Mesothelial cell of epicardium (in vitro differentiated cells): ENCODE measurements at regions not wholly inside any gene's neighbourhood (a gene's known extent, or its start where the extent isn't known, plus 50 kb on each side); places are given as distances from the start of the nearest gene placed in this dataset.
A peak's percentile ranks its signal among the peaks of the same experiment; 100 is the strongest.

ENCODE experiments used
- DNase-seq, 2 experiments: peaks; one replicate each; pipeline ENCODE4 v3.0.0; 2021; ENCODE audit warnings: low spot score in 2 of 2; ENCODE audit not compliant: unreplicated experiment in 2 of 2
- H3K27ac Mint-ChIP-seq: 2 replicates; pipeline ENCODE4 v1.8.0; 2021; ENCODE audit warnings: mixed read lengths
- H3K27me3 Mint-ChIP-seq: 2 replicates; pipeline ENCODE4 v1.8.0; 2021; ENCODE audit warnings: low read depth, mixed read lengths
- H3K36me3 Mint-ChIP-seq: 2 replicates; pipeline ENCODE4 v1.8.0; 2021; ENCODE audit warnings: mixed read lengths
- H3K4me1 Mint-ChIP-seq: 2 replicates; pipeline ENCODE4 v1.8.0; 2021; ENCODE audit warnings: mixed read lengths
- H3K4me3 Mint-ChIP-seq: 2 replicates; pipeline ENCODE4 v1.8.0; 2021; ENCODE audit warnings: mild to moderate bottlenecking, moderate library complexity, mixed read lengths
- H3K9me3 Mint-ChIP-seq: 2 replicates; pipeline ENCODE4 v1.8.0; 2021; ENCODE audit warnings: mixed read lengths
- TF ChIP-seq, protein P1 (sequence below): fragments of 200-600 bp; sonication (generic); IDR thresholded peaks from one replicate; pipeline ENCODE4 v1.5.0; 2021; ENCODE audit warnings: antibody characterized with exemption; ENCODE audit not compliant: unreplicated experiment

DNA sequence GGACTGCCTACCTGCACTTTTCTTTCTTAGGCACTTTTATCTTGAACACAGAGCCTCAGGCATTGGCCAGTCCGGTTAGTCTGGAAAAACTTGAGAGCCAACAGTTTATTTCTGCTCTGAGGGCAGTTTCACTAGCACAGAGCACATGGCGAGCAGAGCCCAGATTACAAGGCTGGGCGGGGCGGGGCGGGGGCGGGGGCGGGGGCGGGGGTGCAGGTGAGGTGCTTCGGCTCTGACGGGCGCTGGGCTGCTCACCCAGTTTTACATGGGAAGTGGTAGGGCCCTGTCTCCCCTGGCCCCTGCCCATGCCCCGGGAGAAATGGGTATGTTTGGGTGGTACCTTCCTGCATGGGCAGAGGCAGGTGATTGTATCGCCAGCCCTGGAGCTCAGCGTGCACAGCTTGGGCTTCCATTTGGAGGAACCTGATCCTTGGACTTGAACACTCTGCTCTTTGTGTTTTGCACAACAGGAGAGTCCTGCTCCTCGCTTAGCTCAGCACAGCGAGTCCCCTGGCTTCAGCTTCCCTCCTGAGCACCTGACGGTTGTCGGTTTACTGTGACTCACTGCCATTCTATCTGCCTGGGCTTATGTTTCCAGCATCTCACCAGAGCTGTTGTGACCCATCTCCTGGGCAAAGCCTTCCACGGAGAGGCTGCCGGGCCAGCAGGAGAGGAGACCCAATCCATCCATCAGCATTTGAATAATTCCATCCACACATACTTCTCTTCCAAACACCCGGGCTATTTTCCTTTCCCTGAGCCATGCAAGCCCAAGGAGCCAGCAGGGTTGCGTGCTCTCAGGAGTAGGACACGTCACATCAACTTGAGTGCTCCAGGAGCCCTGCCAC lies 108.5 kb downstream of the ARF6 start:
- peaks cover 48% of the 10 kb centered on the region for H3K4me1 Mint-ChIP-seq
- no peaks in the 10 kb centered on the region for H3K9me3 Mint-ChIP-seq
- peak in 1 of 2 experiments; percentile 43 for DNase-seq
- no peaks in the 10 kb centered on the region for H3K27me3 Mint-ChIP-seq
- H3K4me3 Mint-ChIP-seq: peak overlapping the region; percentile 14
- no peaks in the 10 kb centered on the region for H3K36me3 Mint-ChIP-seq
- H3K27ac Mint-ChIP-seq: peak overlapping the region; percentile 98
- TF ChIP-seq, protein P1, sequence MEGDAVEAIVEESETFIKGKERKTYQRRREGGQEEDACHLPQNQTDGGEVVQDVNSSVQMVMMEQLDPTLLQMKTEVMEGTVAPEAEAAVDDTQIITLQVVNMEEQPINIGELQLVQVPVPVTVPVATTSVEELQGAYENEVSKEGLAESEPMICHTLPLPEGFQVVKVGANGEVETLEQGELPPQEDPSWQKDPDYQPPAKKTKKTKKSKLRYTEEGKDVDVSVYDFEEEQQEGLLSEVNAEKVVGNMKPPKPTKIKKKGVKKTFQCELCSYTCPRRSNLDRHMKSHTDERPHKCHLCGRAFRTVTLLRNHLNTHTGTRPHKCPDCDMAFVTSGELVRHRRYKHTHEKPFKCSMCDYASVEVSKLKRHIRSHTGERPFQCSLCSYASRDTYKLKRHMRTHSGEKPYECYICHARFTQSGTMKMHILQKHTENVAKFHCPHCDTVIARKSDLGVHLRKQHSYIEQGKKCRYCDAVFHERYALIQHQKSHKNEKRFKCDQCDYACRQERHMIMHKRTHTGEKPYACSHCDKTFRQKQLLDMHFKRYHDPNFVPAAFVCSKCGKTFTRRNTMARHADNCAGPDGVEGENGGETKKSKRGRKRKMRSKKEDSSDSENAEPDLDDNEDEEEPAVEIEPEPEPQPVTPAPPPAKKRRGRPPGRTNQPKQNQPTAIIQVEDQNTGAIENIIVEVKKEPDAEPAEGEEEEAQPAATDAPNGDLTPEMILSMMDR: no peak

DNA sequence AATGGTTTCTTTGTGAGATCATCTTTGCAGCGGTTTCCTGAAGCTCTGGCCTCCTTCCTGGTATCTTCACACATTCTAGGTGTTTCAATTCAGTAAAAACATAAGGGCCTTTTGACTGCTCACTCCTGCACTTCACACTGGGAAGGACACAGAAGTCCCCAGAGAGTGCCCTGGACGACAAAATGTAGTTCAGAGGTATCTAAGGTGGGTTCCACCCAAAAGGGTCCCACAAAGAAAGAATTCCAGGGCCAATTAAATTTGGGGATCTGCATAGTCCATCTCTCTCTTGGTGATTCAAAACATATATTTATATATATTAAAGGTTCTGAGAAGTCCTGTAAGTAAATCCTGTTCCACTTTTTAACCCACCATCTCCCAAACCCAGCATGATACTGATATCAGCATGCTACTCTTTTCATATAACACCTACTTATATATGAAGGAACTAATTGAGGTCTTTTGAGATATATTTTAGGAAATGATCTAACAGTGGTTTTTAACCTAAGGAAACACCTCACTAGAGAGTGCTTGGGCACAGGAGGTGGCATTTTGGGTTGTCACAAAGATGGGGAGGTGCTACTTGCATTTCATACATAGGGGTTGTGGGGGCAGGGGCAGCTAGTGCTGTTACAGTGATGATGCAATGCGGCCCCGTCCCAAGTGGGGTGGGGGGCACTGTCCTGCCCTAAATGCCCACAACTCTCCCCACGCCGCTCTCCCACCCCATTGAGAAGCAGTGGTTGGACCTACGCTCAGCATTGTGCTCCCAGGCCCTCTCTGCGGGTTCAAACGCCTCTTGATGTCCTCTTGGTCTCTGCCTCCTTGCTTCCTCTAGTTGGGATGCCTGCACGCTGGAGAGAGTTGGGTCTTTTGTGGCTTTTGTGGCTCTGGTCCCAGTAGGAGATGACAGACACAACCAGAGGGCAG lies 109.4 kb downstream of the ARF6 start:
- no peaks in the 10 kb centered on the region for H3K9me3 Mint-ChIP-seq
- H3K4me1 Mint-ChIP-seq: peaks cover 53% of the 10 kb centered on the region
- TF ChIP-seq, protein P1: no peak
- no peak for DNase-seq
- peak overlapping the region; percentile 75 for H3K4me3 Mint-ChIP-seq
- no peaks in the 10 kb centered on the region for H3K36me3 Mint-ChIP-seq
- H3K27me3 Mint-ChIP-seq: no peaks in the 10 kb centered on the region
- peak overlapping the region; percentile 89 for H3K27ac Mint-ChIP-seq

DNA sequence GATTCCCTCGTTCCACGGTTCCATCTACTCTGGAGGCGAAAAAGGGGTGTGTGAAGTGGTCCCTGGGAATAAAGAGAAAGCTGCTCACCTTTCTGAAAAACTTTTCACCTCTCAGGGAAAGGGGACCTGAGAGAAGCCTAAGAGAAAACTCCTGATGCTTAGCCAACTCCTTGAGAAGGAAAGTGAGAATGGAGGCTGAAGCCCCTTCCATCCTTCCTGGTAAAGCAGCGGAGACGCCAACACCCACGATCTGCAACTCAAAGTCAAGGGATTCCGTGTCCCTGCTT lies 110.0 kb downstream of the ARF6 start:
- no peak for DNase-seq
- no peaks in the 10 kb centered on the region for H3K27me3 Mint-ChIP-seq
- no peaks in the 10 kb centered on the region for H3K9me3 Mint-ChIP-seq
- H3K4me1 Mint-ChIP-seq: peaks cover 56% of the 10 kb centered on the region
- H3K4me3 Mint-ChIP-seq: peak overlapping the region; percentile 75
- no peaks in the 10 kb centered on the region for H3K36me3 Mint-ChIP-seq
- peak overlapping the region; percentile 89 for H3K27ac Mint-ChIP-seq
- TF ChIP-seq, protein P1: no peak

DNA sequence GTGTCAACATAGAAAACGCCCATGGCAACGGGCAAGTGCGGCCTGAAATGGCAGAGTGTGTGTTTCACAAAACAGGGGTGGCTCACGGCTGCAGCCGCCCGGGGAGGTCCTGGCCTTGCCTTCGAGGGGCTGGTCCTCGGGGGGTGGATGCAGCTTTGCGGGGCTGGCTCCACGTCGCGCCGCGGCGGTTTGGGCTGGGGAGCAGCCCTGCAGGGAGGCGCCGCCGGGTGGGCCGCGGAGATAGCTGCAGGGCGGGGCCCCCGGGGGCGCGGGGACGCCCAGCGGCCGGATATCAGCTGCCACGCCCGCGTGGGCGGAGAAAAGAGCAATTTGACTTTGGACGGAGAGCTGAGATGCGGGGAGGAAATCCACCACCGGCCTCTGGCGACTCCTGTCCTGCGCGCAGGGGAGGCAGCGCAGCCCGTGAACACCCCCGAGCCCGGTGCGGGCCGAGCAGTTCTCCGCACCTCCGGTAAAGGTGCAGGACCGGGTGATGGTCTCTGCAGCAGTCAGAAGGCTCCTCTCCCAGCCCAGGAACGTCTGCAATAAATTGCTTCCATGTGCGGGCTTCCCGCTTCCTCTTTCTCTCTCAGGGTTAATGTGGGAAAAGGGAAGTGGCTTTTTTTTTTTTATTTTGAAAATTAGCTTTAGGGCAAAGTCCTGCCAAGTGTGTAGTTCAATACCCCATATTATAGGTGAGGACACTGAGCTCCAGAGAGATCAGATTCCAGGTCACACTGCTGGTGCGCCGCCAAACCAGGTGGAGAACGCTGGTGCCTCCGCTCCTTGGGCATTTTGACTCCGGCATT lies 110.5 kb downstream of the ARF6 start:
- Mint-ChIP-seq H3K27me3 (no peaks in the 10 kb centered on the region), H3K36me3 (no peaks in the 10 kb centered on the region), H3K27ac (peak overlapping the region; percentile 89), H3K4me3 (peak overlapping the region; percentile 75), H3K4me1 (peaks cover 56% of the 10 kb centered on the region), H3K9me3 (no peaks in the 10 kb centered on the region)
- TF ChIP-seq, protein P1: no peak
- DNase-seq: peak in 1 of 2 experiments; percentile 63

DNA sequence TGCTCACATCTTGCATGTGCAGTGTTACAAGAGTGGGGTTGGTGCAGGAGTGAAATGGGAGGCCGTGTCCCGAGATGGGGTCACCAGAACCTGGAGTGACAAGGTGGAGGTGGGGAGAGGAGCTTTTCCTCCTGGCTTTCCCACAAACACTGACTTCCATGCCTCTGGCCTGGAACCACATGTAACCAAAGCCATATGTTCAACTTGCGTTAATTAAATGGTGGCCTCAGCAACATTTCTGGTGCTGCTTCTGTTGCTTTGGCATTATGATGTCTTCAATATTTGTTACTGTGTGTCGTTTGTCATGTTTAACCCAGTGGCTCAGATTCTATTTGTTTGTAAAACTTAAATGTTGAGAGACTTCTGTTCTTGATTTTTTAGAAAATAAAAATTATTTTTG lies 110.2 kb downstream of the VCPKMT start:
- Mint-ChIP-seq H3K36me3 (no peaks in the 10 kb centered on the region), H3K4me1 (peaks cover 32% of the 10 kb centered on the region), H3K4me3 (no peak overlapping the region), H3K9me3 (no peaks in the 10 kb centered on the region), H3K27ac (no peak overlapping the region), H3K27me3 (no peaks in the 10 kb centered on the region)
- TF ChIP-seq, protein P1: no peak
- DNase-seq: no peak
